ENCODE measurements at regions not wholly inside any gene's neighbourhood (a gene's known extent, or its start where the extent isn't known, plus 50 kb on each side); places are given as distances from the start of the nearest gene placed in this dataset.
A peak's percentile ranks its signal among the peaks of the same experiment; 100 is the strongest.

- Histone ChIP-seq H3K4me1 (peaks cover 10 to 45% of the 10 kb centered on the region in 2 donors), H3K9me3 (no peaks in the 10 kb centered on the region), H3K27me3 (no peaks in the 10 kb centered on the region), H3K4me3 (no peak overlapping the region), H3K27ac (peak overlapping the region; percentile 48 to 53), H3K36me3 (no peaks in the 10 kb centered on the region)
- DNase-seq (no peak), ATAC-seq (peak; percentile 2)
- no peak for TF ChIP-seq CTCF (IDR thresholded peaks at IDR 0.05)
- intact Hi-C loops (cut with DNase I) = no loop called here
Observed at GRCh38 chr1:234908571-234908970, 220.1 kb downstream of the TOMM20 start.

GRCh38 chr1:234907940-234908405 lies 220.7 kb downstream of the TOMM20 start:
- ATAC-seq (peak; percentile 83), DNase-seq (peak in 1 of 4 donors; percentile 80)
- Histone ChIP-seq H3K4me1 (peaks cover 6 to 40% of the 10 kb centered on the region in 2 donors), H3K27ac (peak overlapping the region; percentile 48 to 53), H3K36me3 (no peaks in the 10 kb centered on the region), H3K9me3 (no peaks in the 10 kb centered on the region), H3K4me3 (no peak overlapping the region), H3K27me3 (no peaks in the 10 kb centered on the region)
- no peak for TF ChIP-seq CTCF (IDR thresholded peaks at IDR 0.05)
- intact Hi-C loops (cut with DNase I) = no loop called here

GRCh38 chr1:234907208-234907939 lies 221.3 kb downstream of the TOMM20 start:
- Histone ChIP-seq H3K27me3 (no peaks in the 10 kb centered on the region), H3K9me3 (no peaks in the 10 kb centered on the region), H3K4me1 (peaks cover 0 to 34% of the 10 kb centered on the region in 2 donors), H3K27ac (peak overlapping the region in 1 of 2 donors; percentile 53), H3K4me3 (no peak overlapping the region), H3K36me3 (no peaks in the 10 kb centered on the region)
- no peak for TF ChIP-seq CTCF (IDR thresholded peaks at IDR 0.05)
- DNase-seq = no peak
- intact Hi-C loops (cut with DNase I) = no loop called here
- no peak for ATAC-seq

GRCh38 chr1:234906654-234907053 lies 222.0 kb downstream of the TOMM20 start:
- H3K27ac ChIP-seq = no peak overlapping the region
- H3K27me3 ChIP-seq = no peaks in the 10 kb centered on the region
- no peak for DNase-seq
- peaks cover 0 to 27% of the 10 kb centered on the region in 2 donors for H3K4me1 ChIP-seq
- no peak for ATAC-seq
- no peak for TF ChIP-seq CTCF (IDR thresholded peaks at IDR 0.05)
- no peaks in the 10 kb centered on the region for H3K36me3 ChIP-seq
- intact Hi-C loops (cut with DNase I) = no loop called here
- no peaks in the 10 kb centered on the region for H3K9me3 ChIP-seq
- H3K4me3 ChIP-seq = no peak overlapping the region

- no peak for TF ChIP-seq CTCF (IDR thresholded peaks at IDR 0.05)
- intact Hi-C loops (cut with DNase I) = no loop called here
- H3K4me1 ChIP-seq = peaks cover 8 to 27% of the 10 kb centered on the region in 2 donors
- DNase-seq = no peak
- no peaks in the 10 kb centered on the region for H3K27me3 ChIP-seq
- no peak for ATAC-seq
- no peak overlapping the region for H3K27ac ChIP-seq
- no peaks in the 10 kb centered on the region for H3K36me3 ChIP-seq
- no peak overlapping the region for H3K4me3 ChIP-seq
- H3K9me3 ChIP-seq = no peaks in the 10 kb centered on the region
Observed at GRCh38 chr1:234902774-234903547, 225.7 kb downstream of the TOMM20 start.
